Parathyroid adenoma (tissue), 2 donors: ENCODE measurements at regions not wholly inside any gene's neighbourhood (a gene's known extent, or its start where the extent isn't known, plus 50 kb on each side); places are given as distances from the start of the nearest gene placed in this dataset.
A peak's percentile ranks its signal among the peaks of the same experiment; 100 is the strongest.

ENCODE experiments used
- H2AFZ ChIP-seq: fragments of 300-600 bp; sonication (generic); one replicate; pipeline ENCODE4 v1.7.0; 2017; ENCODE audit warnings: antibody characterized with exemption, mild to moderate bottlenecking
- H3K27ac ChIP-seq: fragments of 300-600 bp; sonication (generic); one replicate; pipeline ENCODE4 v1.7.0; 2017
- H3K27me3 ChIP-seq: fragments of 300-600 bp; sonication (generic); one replicate; pipeline ENCODE4 v1.7.0; 2017; ENCODE audit warnings: low read length; ENCODE audit not compliant: control insufficient read depth, insufficient read depth
- H3K36me3 ChIP-seq: fragments of 300-600 bp; sonication (generic); one replicate; pipeline ENCODE4 v1.7.0; 2017; ENCODE audit warnings: low read length; ENCODE audit not compliant: control insufficient read depth, insufficient read depth
- H3K4me1 ChIP-seq: fragments of 300-600 bp; sonication (generic); one replicate; pipeline ENCODE4 v1.7.0; 2017; ENCODE audit warnings: control low read depth
- H3K4me2 ChIP-seq: fragments of 300-600 bp; sonication (generic); one replicate; pipeline ENCODE4 v1.7.0; 2017; ENCODE audit warnings: low read length
- H3K4me3 ChIP-seq: fragments of 300-600 bp; sonication (generic); one replicate; pipeline ENCODE4 v1.7.0; 2017; ENCODE audit warnings: low read depth, low read length
- H3K79me2 ChIP-seq: fragments of 300-600 bp; sonication (generic); one replicate; pipeline ENCODE4 v1.7.0; 2017; ENCODE audit warnings: control low read depth
- H3K9ac ChIP-seq: fragments of 300-600 bp; sonication (generic); one replicate; pipeline ENCODE4 v1.7.0; 2017; ENCODE audit warnings: mild to moderate bottlenecking
- H3K9me3 ChIP-seq: fragments of 300-600 bp; sonication (generic); one replicate; pipeline ENCODE4 v1.7.0; 2017; ENCODE audit warnings: low read length; ENCODE audit not compliant: control insufficient read depth
- CTCF ChIP-seq: fragments of 300-600 bp; sonication (generic); IDR thresholded peaks from one replicate; pipeline ENCODE4 v1.7.0; 2017; ENCODE audit warnings: antibody characterized with exemption, mild to moderate bottlenecking
- donor health status: primary hyperparathyroidism.

GRCh38 chr6:139871165-139871710, 496.8 kb upstream of the CITED2 start:
- Histone ChIP-seq H3K27me3 (no peaks in the 10 kb centered on the region), H3K9me3 (no peaks in the 10 kb centered on the region), H3K9ac (no peak overlapping the region), H3K4me3 (no peak overlapping the region), H3K79me2 (no peaks in the 10 kb centered on the region), H2AFZ (no peak overlapping the region), H3K4me2 (no peak overlapping the region), H3K4me1 (peaks cover 9% of the 10 kb centered on the region), H3K36me3 (no peaks in the 10 kb centered on the region), H3K27ac (no peak overlapping the region)
- no peak for TF ChIP-seq CTCF

DNA sequence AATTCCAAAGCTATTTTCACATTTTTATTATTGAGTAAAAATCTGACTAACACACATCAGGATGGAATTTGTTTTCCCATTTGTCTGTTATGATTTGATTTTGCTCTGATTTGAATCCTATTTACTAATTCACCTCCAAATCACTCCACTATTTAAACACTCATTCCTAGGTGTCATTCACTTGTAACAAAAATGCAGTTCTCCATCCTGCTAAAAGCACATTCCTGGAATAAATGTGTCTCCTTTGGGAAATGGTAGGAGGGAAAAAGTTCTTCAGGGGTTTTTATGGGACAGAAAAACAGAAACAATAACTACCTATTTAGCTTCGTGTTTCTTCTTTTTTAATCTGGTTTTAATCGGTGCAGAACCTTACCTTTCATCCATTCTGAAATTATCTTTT, 494.1 kb upstream of the CITED2 start:
- Histone ChIP-seq H3K4me3 (no peak overlapping the region), H3K4me2 (peak overlapping the region; percentile 42), H3K27me3 (no peaks in the 10 kb centered on the region), H3K9me3 (no peaks in the 10 kb centered on the region), H3K36me3 (no peaks in the 10 kb centered on the region), H3K4me1 (peaks cover 9% of the 10 kb centered on the region), H3K9ac (no peak overlapping the region), H3K79me2 (no peaks in the 10 kb centered on the region), H2AFZ (peak overlapping the region; percentile 1), H3K27ac (no peak overlapping the region)
- TF ChIP-seq CTCF, result no peak

DNA sequence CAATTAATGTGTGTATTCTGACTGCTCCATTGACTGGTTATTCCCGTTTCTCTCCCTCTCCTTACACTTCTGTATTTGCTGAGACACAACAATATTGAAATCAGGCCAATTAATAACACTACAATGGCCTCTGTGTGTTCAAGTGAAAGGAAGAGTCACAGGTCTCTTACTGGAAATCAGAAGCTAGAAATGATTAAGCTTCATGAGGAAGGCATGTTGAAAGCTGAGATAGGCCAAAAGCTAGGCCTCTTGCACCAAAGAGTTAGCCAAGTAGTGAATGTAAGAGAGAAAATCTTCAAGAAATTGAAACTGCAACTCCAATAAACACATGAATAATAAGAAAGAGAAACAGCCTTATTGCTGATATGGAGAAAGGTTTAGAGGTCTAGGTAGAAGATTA, 489.5 kb upstream of the CITED2 start:
- H3K27me3 ChIP-seq, result no peaks in the 10 kb centered on the region
- no peak for TF ChIP-seq CTCF
- H3K27ac ChIP-seq, result no peak overlapping the region
- H3K36me3 ChIP-seq, result no peaks in the 10 kb centered on the region
- H3K79me2 ChIP-seq, result no peaks in the 10 kb centered on the region
- no peak overlapping the region for H3K4me2 ChIP-seq
- peak overlapping the region; percentile 5 for H2AFZ ChIP-seq
- no peaks in the 10 kb centered on the region for H3K9me3 ChIP-seq
- H3K9ac ChIP-seq, result no peak overlapping the region
- peaks cover 4% of the 10 kb centered on the region for H3K4me1 ChIP-seq
- H3K4me3 ChIP-seq, result no peak overlapping the region

DNA sequence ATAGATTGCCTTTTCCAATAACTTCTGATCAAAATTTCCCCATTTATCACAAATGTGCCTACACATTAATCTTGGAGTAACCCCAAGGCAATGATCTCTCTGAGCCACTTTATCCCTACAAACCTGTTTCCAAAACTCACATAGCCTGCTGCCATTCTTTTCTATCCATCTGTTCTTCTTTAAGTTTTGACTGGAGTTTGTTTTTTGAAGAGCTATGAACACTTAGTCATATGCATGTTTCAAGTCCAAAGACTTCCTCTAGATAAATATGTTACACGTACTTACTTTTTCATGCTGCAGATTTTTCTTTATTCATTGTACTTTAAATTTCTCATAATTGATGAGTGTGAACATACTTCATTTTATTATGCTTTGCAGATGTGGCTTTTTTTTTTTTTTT, 488.9 kb upstream of the CITED2 start:
- no peak for TF ChIP-seq CTCF
- Histone ChIP-seq H3K27ac (no peak overlapping the region), H3K36me3 (no peaks in the 10 kb centered on the region), H3K27me3 (no peaks in the 10 kb centered on the region), H2AFZ (no peak overlapping the region), H3K4me3 (no peak overlapping the region), H3K9ac (no peak overlapping the region), H3K79me2 (no peaks in the 10 kb centered on the region), H3K4me1 (peaks cover 9% of the 10 kb centered on the region), H3K4me2 (no peak overlapping the region), H3K9me3 (no peaks in the 10 kb centered on the region)

DNA sequence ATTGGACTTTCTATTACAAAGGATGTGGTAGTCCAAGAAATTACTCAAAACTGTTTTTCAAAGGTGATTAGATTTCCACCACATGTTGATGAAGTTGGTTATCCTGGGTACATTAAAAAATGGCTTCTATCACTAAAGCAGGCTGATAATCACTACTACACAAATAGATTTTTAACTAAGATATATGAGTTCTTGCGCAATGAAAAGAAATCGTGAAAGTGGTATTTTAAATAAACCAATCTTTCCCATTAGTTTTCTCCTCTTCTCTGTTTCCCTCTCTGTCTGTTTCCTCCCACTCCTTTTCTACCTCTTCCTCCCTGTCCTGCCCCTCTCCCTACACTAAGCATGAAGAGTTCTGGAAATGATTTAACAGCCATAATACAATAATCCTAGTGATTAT, 487.9 kb upstream of the CITED2 start:
- no peak overlapping the region for H3K27ac ChIP-seq

More for the DNA sequence above, 487.9 kb upstream of the CITED2 start:
- H3K27me3 ChIP-seq, result no peaks in the 10 kb centered on the region
- no peaks in the 10 kb centered on the region for H3K9me3 ChIP-seq
- no peak overlapping the region for H3K9ac ChIP-seq
- H3K4me1 ChIP-seq, result peaks cover 9% of the 10 kb centered on the region
- TF ChIP-seq CTCF, result no peak
- H3K36me3 ChIP-seq, result no peaks in the 10 kb centered on the region
- H3K4me3 ChIP-seq, result no peak overlapping the region
- H3K79me2 ChIP-seq, result no peaks in the 10 kb centered on the region
- H3K4me2 ChIP-seq, result no peak overlapping the region
- H2AFZ ChIP-seq, result no peak overlapping the region
